Effector memory CD8-positive, alpha-beta T cell (primary cell): ENCODE measurements at regions not wholly inside any gene's neighbourhood (a gene's known extent, or its start where the extent isn't known, plus 50 kb on each side); places are given as distances from the start of the nearest gene placed in this dataset.
"Not testable (repeated sequence)": the region's sequence is repeated elsewhere in the genome, so short reads cannot be mapped to it uniquely, and the experiment has no call there.

Experiments used
- ATAC-seq: fragments of 150-1000 bp; cut with Tn5 transposase; replicated peaks from 2 replicates; pipeline ENCODE4 v1.10.0; 2021; ENCODE audit warnings: mild to moderate bottlenecking, moderate library complexity
- DNase-seq, 3 experiments: peaks; one replicate each; pipeline ENCODE4 v3.0.0; 2021
- H3K27ac Mint-ChIP-seq, 2 donors: one replicate each; pipeline ENCODE4 v1.8.0; 2022; ENCODE audit warnings: mild to moderate bottlenecking in 2 of 2, mixed read lengths in 2 of 2, moderate library complexity in 2 of 2
- H3K27me3 Mint-ChIP-seq, 2 donors: one replicate each; pipeline ENCODE4 v1.8.0; 2022; ENCODE audit warnings: mixed read lengths in 2 of 2
- H3K36me3 Mint-ChIP-seq: one replicate; pipeline ENCODE4 v1.8.0; 2022; ENCODE audit warnings: mild to moderate bottlenecking, moderate library complexity, mixed read lengths; ENCODE audit not compliant: insufficient read depth
- H3K4me1 Mint-ChIP-seq, 2 donors: one replicate each; pipeline ENCODE4 v1.8.0; 2022; ENCODE audit warnings: low read depth in 2 of 2, mixed read lengths in 2 of 2
- H3K4me3 Mint-ChIP-seq, 2 donors: one replicate each; pipeline ENCODE4 v1.8.0; 2022; ENCODE audit warnings: mild to moderate bottlenecking in 2 of 2, mixed read lengths in 2 of 2, moderate library complexity in 2 of 2
- H3K9me3 Mint-ChIP-seq, 2 donors: one replicate each; pipeline ENCODE4 v1.8.0; 2022; ENCODE audit warnings: mixed read lengths in 2 of 2

- Mint-ChIP-seq H3K9me3 (no peaks in the 10 kb centered on the region), H3K4me1 (no peaks in the 10 kb centered on the region), H3K27me3 (peaks cover 18 to 32% of the 10 kb centered on the region in 2 donors), H3K4me3 (no peak overlapping the region), H3K27ac (no peak overlapping the region), H3K36me3 (no peaks in the 10 kb centered on the region)
- DNase-seq (no peak), ATAC-seq (no peak)
Observed at GRCh38 chr1:166383635-166384346, 217.0 kb upstream of the FAM78B start.

GRCh38 chr1:166384948-166385347 lies 218.1 kb upstream of the FAM78B start:
- H3K36me3 Mint-ChIP-seq: no peaks in the 10 kb centered on the region
- no peak overlapping the region for H3K27ac Mint-ChIP-seq
- H3K9me3 Mint-ChIP-seq: no peaks in the 10 kb centered on the region
- no peak for DNase-seq
- H3K27me3 Mint-ChIP-seq: peaks cover 18 to 32% of the 10 kb centered on the region in 2 donors
- no peak for ATAC-seq
- no peak overlapping the region for H3K4me3 Mint-ChIP-seq
- no peaks in the 10 kb centered on the region for H3K4me1 Mint-ChIP-seq

GRCh38 chr1:166390366-166391033 lies 223.7 kb upstream of the FAM78B start:
- Mint-ChIP-seq H3K4me3 (no peak overlapping the region), H3K27me3 (peaks cover 11% of the 10 kb centered on the region in 2 donors), H3K27ac (no peak overlapping the region), H3K36me3 (no peaks in the 10 kb centered on the region), H3K9me3 (no peaks in the 10 kb centered on the region), H3K4me1 (no peaks in the 10 kb centered on the region)
- no peak for DNase-seq
- no peak for ATAC-seq

GRCh38 chr1:166391279-166392066 lies 224.7 kb upstream of the FAM78B start:
- Mint-ChIP-seq H3K4me1 (no peaks in the 10 kb centered on the region), H3K9me3 (no peaks in the 10 kb centered on the region), H3K27ac (no peak overlapping the region), H3K27me3 (peaks cover 4 to 11% of the 10 kb centered on the region in 2 donors), H3K4me3 (no peak overlapping the region), H3K36me3 (no peaks in the 10 kb centered on the region)
- DNase-seq (no peak), ATAC-seq (no peak)

- Mint-ChIP-seq H3K27ac (no peak overlapping the region), H3K27me3 (no peaks in the 10 kb centered on the region), H3K36me3 (no peaks in the 10 kb centered on the region), H3K9me3 (no peaks in the 10 kb centered on the region), H3K4me3 (no peak overlapping the region), H3K4me1 (no peaks in the 10 kb centered on the region)
- no peak for ATAC-seq
- no peak for DNase-seq
Observed at GRCh38 chr1:166395729-166396128, 228.9 kb upstream of the FAM78B start.

GRCh38 chr1:166409253-166410082 lies 242.7 kb upstream of the FAM78B start:
- Mint-ChIP-seq H3K27me3 (peaks cover 15 to 18% of the 10 kb centered on the region in 2 donors), H3K9me3 (peaks cover 16 to 18% of the 10 kb centered on the region in 2 donors)
- H3K27ac Mint-ChIP-seq, DNase-seq, ATAC-seq, H3K4me1 Mint-ChIP-seq, H3K36me3 Mint-ChIP-seq, H3K4me3 Mint-ChIP-seq: not testable (repeated sequence)

- peaks cover 16 to 18% of the 10 kb centered on the region in 2 donors for H3K9me3 Mint-ChIP-seq
- ATAC-seq: no peak
- no peak overlapping the region for H3K27ac Mint-ChIP-seq
- H3K27me3 Mint-ChIP-seq: peaks cover 18 to 19% of the 10 kb centered on the region in 2 donors
- no peak for DNase-seq
- no peaks in the 10 kb centered on the region for H3K36me3 Mint-ChIP-seq
- no peaks in the 10 kb centered on the region for H3K4me1 Mint-ChIP-seq
- no peak overlapping the region for H3K4me3 Mint-ChIP-seq
Observed at GRCh38 chr1:166410083-166410385, 243.2 kb upstream of the FAM78B start.

- H3K27ac Mint-ChIP-seq, DNase-seq, H3K4me1 Mint-ChIP-seq, ATAC-seq, H3K9me3 Mint-ChIP-seq, H3K4me3 Mint-ChIP-seq, H3K36me3 Mint-ChIP-seq: not testable (repeated sequence)
- H3K27me3 Mint-ChIP-seq: peaks cover 26 to 29% of the 10 kb centered on the region in 2 donors
Observed at GRCh38 chr1:166416831-166417230, 250.0 kb upstream of the FAM78B start.

GRCh38 chr1:166418344-166418933 lies 251.6 kb upstream of the FAM78B start:
- Mint-ChIP-seq H3K9me3 (no peaks in the 10 kb centered on the region), H3K27me3 (peaks cover 26 to 29% of the 10 kb centered on the region in 2 donors), H3K36me3 (no peaks in the 10 kb centered on the region), H3K27ac (no peak overlapping the region), H3K4me3 (no peak overlapping the region), H3K4me1 (no peaks in the 10 kb centered on the region)
- DNase-seq: no peak
- ATAC-seq: no peak

GRCh38 chr1:166422586-166422985 lies 255.8 kb upstream of the FAM78B start:
- not testable (repeated sequence) for ATAC-seq, H3K4me3 Mint-ChIP-seq, H3K27ac Mint-ChIP-seq

GRCh38 chr1:166432655-166433054 lies 265.9 kb upstream of the FAM78B start:
- no peaks in the 10 kb centered on the region for H3K4me1 Mint-ChIP-seq
- no peaks in the 10 kb centered on the region for H3K36me3 Mint-ChIP-seq
- ATAC-seq (no peak), DNase-seq (no peak)
- no peak overlapping the region for H3K4me3 Mint-ChIP-seq
- no peaks in the 10 kb centered on the region for H3K27me3 Mint-ChIP-seq
- no peak overlapping the region for H3K27ac Mint-ChIP-seq
- H3K9me3 Mint-ChIP-seq: no peaks in the 10 kb centered on the region

More at GRCh38 chr1:166422586-166422985, 255.8 kb upstream of the FAM78B start:
- DNase-seq, H3K9me3 Mint-ChIP-seq, H3K36me3 Mint-ChIP-seq, H3K4me1 Mint-ChIP-seq: not testable (repeated sequence)
- peaks cover 20 to 26% of the 10 kb centered on the region in 2 donors for H3K27me3 Mint-ChIP-seq

- ATAC-seq, H3K27ac Mint-ChIP-seq, H3K36me3 Mint-ChIP-seq, H3K9me3 Mint-ChIP-seq, H3K4me3 Mint-ChIP-seq, DNase-seq, H3K27me3 Mint-ChIP-seq, H3K4me1 Mint-ChIP-seq: not testable (repeated sequence)
Observed at GRCh38 chr1:166433404-166434304, 266.9 kb upstream of the FAM78B start.
